Fibroblast of skin of right quadriceps (primary cell): ENCODE measurements at regions not wholly inside any gene's neighbourhood (a gene's known extent, or its start where the extent isn't known, plus 50 kb on each side); places are given as distances from the start of the nearest gene placed in this dataset.
"Not testable (repeated sequence)": the region's sequence is repeated elsewhere in the genome, so short reads cannot be mapped to it uniquely, and the experiment has no call there.

Source experiments
- DNase-seq: peaks from one replicate; pipeline ENCODE4 v3.0.0-alpha.2; 2013

GRCh38 chr3:6248528-6248927, 612.4 kb upstream of the GRM7 start:
- DNase-seq, result no peak

GRCh38 chr3:6249679-6250078, 611.2 kb upstream of the GRM7 start:
- no peak for DNase-seq

GRCh38 chr3:6250167-6250566, 610.7 kb upstream of the GRM7 start:
- DNase-seq, result no peak

- no peak for DNase-seq
Observed at GRCh38 chr3:6251612-6252400, 609.1 kb upstream of the GRM7 start.

GRCh38 chr3:6254490-6254889, 606.4 kb upstream of the GRM7 start:
- DNase-seq, result no peak

GRCh38 chr3:6255229-6255628, 605.7 kb upstream of the GRM7 start:
- no peak for DNase-seq

- DNase-seq, result no peak
Observed at GRCh38 chr3:6260551-6261191, 600.2 kb upstream of the GRM7 start.

- no peak for DNase-seq
Observed at GRCh38 chr3:6262010-6262409, 598.9 kb upstream of the GRM7 start.

- DNase-seq, result no peak
Observed at GRCh38 chr3:6264036-6264435, 596.9 kb upstream of the GRM7 start.

- DNase-seq, result no peak
Observed at GRCh38 chr3:6264906-6265305, 596.0 kb upstream of the GRM7 start.

- no peak for DNase-seq
Observed at GRCh38 chr3:6266135-6266534, 594.8 kb upstream of the GRM7 start.

- DNase-seq, result no peak
Observed at GRCh38 chr3:6273878-6274277, 587.0 kb upstream of the GRM7 start.

GRCh38 chr3:6281662-6282061, 579.3 kb upstream of the GRM7 start:
- no peak for DNase-seq

- DNase-seq, result no peak
Observed at GRCh38 chr3:6282918-6283317, 578.0 kb upstream of the GRM7 start.

- no peak for DNase-seq
Observed at GRCh38 chr3:6287088-6287875, 573.6 kb upstream of the GRM7 start.

- no peak for DNase-seq
Observed at GRCh38 chr3:6301626-6302025, 559.3 kb upstream of the GRM7 start.

GRCh38 chr3:6315906-6316305, 545.0 kb upstream of the GRM7 start:
- no peak for DNase-seq

- DNase-seq, result no peak
Observed at GRCh38 chr3:6321999-6322398, 538.9 kb upstream of the GRM7 start.

GRCh38 chr3:6326771-6327170, 534.1 kb upstream of the GRM7 start:
- DNase-seq, result no peak

- DNase-seq, result not testable (repeated sequence)
Observed at GRCh38 chr3:6340980-6341325, 520.0 kb upstream of the GRM7 start.

GRCh38 chr3:6351752-6352151, 509.2 kb upstream of the GRM7 start:
- DNase-seq, result no peak

- no peak for DNase-seq
Observed at GRCh38 chr3:6354653-6355052, 506.3 kb upstream of the GRM7 start.

- DNase-seq, result no peak
Observed at GRCh38 chr3:6362406-6362805, 498.5 kb upstream of the GRM7 start.

GRCh38 chr3:6367171-6367570, 493.7 kb upstream of the GRM7 start:
- DNase-seq, result no peak
